CD4-positive, alpha-beta T cell treated with Interleukin-1 beta for 1 hour (primary cell): ENCODE measurements at regions not wholly inside any gene's neighbourhood (a gene's known extent, or its start where the extent isn't known, plus 50 kb on each side); places are given as distances from the start of the nearest gene placed in this dataset.
"Not testable (repeated sequence)": the region's sequence is repeated elsewhere in the genome, so short reads cannot be mapped to it uniquely, and the experiment has no call there.

Experiments used
- DNase-seq, 2 donors: peaks; one replicate each; pipeline ENCODE4 v3.0.0-alpha.2; 2020 to 2022

DNA sequence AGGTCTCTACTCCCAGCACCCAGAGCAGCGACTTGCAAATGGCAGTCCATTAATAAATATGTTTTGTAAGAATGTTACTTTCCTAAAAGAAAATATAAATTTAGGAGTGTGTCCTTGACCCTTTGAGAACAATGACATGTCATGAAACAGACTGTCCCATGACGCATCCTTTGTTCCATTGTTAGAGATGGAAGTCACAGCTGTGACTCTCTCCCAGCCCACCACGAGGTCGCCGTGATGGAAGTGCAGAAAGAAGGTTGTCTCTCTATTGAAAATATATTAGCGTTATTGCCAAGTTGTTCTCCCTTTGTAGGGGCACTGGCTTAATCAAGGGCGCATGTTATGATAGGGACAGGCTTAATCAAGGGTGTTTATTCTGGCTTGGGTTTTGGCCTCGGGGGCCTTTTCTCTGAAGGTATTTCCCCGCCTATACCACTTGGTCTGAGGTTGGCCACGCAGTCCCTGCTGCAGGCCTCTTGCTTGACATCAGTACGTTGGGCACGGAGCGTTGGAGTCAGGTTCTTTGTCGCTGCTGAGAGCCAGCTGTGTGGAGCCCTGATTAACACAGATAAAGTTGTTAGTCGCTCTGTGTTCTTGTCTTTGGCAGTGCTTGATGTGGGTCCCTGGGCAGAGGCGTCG is 126.7 kb upstream of the ZNF536 start:
- DNase-seq, result no peak

DNA sequence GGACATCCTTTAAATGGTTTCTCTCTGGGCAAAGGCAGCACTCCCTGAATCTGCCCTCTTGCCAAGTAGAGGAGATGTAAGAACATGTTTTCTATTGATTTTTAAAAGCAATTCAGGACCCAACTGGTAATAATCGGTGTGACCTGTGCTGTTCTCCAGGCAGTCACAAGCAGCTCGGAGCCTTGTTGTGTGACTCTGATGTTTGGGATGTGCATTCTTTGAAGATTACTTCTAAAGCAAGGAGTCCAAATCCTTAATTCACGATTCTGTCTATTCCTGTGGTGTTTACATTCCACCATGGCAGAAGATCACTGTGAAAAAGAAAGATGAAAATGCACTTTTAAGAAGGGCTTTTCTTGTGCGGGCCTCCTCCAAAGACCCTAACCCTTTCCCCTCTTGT is 122.3 kb upstream of the ZNF536 start:
- no peak for DNase-seq

DNA sequence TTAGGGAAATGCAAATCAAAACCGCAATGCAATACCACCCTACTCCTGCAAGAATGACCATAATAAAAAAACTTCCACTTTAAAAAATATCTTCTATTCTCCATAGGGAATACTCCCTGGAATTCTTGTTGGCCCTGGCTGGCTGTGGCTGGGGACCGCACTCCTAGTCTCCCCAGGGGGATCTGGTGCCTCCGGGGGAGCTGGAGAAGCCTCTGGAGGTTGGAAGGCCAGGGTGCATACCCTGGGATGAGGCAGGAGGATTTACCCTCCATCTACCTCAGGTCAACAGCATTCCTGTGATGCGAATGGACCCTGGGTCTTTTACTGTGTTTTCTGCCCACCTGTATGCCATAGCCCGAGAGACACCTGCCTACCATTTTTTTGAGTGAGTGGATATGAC is 120.0 kb upstream of the ZNF536 start:
- no peak for DNase-seq

DNA sequence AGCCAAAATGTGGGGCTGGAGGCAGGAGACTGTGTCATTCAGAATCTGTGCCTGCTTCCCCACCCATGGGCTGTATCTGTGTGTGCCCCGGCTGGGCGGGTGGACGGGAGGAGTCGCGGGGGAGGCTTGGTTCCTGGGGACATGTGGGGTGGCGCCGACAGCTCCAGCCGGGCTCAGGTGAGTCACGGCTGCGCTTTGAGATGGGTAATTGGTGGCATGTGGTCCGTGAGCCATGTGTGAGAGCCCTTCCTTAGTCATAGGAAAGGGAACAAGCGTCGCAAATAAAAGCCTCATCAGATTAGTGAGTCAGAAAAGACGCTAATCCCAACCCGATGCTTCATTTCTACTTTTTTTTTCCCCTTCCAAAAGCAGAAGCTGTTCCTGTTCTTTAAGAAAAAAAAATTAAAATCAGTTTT is 118.6 kb upstream of the ZNF536 start:
- no peak for DNase-seq

DNA sequence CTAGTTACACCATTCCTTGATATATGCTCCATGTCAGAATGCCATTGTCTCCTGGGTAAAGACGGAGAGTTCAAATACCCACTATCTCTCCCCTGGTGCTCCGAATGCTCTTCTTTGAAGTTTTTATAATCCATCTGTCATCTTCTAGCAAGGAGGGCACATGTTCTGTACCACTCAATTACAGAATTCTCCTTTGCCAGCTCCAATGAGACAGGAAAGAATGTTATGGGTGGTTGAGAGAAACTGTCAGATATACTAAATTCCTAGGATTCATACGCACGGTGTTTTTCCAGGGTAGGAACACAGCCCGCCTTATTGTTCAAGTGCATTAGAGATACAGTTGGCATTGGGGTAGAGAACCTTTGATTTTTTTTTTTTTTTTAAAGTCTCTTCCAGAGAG is 118.0 kb upstream of the ZNF536 start:
- DNase-seq, result no peak

DNA sequence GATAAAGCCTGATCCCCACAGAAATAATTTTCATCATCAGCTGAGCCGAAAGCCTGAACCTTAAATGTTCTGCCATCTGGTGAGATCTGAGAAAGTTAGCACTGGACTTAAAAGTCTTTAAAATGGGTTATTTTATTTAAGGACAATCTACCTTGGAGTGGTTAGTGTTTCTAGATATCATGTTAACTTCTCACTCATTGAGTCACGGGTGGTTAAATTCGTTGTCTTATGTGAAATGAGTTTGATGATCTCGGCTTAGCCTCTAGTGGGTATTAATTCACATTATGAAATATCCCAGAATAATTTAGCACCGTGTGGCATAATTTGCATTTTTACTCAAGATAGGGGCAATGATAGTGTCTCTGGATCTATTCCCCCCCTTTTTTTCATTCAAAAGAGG is 117.4 kb upstream of the ZNF536 start:
- DNase-seq, result no peak

DNA sequence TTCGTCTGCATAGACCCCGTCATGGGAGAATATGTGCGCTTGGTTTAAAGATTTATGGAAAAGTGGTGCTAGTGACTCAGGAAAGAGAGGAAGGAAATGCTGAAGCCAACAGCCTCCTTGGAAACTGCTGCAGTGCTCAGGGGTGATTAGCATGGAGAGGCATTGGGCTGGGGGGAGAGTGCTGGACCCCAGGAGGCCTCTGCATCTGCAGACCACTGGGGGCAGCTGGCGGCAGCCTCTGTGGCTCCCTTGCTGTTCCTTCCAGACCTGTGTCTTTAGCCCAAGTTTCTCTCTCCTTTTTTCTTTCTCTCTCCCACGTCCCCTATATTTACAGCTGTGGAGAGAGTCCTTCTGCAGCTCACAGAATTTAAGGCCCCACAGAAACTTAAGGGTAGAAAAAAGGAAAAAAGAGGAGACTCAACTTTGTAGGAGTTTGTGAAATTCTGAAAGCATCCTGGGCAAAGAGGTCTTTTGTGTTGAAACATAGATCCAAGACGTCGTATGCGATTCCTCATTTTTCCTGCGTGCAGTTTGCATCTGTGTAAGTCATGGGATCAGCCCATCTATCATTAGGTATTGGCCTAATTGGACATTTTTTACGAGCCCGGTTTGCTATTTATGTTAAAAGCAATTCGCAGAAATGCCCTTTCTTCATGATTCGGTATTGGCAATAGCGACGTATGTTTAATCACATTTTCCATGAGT is 116.2 kb upstream of the ZNF536 start:
- no peak for DNase-seq

DNA sequence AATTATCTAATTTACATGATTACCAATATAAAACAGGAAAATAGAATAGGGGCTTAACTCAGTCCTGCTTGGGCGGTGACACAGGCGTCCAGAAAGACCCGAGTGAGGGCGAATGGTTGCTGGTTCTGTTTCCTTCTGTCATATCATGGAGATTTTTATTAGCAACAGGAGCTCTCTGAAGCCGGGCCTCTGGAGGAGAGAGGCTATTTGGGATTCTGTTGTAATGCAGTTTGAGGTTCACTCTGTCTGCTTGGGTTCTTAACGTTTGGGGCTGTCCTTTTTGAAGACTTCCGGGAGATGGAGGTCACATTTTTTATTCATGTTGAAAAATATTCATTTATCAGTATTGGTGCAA is 115.7 kb upstream of the ZNF536 start:
- DNase-seq, result no peak

DNA sequence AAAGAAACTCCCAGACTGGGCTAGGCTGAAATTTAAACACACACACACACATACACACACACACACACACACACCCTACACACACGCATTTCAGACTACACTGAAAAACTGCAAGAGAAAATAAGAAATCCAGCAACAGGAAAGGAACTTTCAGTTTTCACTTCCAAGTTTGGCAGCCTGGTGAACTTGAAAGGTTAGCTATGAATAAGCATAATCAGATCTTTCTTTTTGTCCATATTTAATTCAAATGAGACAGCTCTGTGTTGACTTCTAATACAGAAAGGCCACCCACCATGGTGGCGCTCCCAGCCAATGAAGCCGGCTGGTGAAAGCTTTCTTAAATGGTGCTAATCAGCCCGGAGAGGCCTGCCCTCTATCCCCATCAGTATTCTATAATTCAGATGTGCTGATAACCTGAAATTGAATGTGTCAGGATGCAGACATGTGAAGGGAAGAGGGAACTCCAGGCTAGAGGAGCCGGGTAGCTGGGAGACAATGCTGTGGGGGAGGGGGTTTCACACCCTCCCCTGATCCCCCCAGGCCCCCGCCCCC is 108.3 kb upstream of the ZNF536 start:
- DNase-seq, result no peak

DNA sequence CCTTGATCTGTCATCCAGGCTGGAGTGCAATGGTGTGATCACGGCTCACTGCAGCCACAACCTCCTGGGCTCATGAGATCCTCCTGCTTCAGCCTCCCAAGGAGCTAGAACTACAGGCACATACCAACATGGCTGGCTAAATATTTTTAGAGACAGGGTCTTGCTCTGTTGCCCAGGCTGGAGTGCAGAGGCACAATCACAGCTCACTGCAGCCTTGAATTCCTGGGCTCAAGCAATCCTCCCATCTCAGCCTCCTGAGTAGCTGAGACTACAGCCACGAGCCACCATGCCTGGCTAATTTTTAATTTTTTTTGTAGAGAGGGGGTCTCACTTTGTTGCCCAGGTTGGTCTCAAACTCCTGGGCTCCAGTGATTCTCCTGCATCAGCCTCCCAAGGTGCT is 106.3 kb upstream of the ZNF536 start:
- not testable (repeated sequence) for DNase-seq

DNA sequence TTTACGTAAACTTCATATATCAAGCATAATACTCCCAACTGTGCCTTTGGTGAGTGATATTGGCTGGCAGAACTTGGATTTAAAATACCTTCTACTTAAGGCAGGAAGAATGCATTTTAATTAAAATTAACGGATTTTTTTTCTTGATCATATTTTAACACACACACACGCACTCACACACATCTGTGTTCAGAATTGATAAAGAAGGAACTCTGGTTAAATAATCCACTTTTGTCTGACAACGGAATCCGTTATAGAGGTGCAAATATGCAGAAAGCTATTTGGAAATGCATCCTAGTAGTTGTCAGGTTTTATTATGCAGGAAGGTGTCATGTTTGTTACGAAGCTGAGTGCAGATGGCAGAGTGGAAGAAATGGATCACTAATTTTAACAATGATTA is 105.5 kb upstream of the ZNF536 start:
- no peak for DNase-seq

DNA sequence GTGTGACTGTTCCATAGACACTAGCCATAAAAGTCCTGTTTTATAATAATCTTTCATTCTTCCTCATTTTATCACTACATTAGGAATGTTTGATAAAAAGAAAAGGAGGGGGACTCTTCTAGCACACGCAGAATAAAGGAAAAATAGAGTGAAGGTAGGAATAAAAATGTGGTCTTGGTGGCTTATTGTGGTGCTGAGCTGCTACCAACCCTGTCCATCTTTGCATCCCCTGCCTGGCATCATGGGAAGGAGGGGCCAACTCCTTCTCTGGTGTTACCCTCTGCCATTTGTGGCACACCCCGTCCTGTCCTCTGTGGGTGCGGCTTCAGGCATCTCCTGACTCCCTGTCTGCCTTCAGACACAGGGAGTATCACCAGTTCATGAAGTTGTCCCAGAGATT is 104.9 kb upstream of the ZNF536 start:
- DNase-seq, result no peak

DNA sequence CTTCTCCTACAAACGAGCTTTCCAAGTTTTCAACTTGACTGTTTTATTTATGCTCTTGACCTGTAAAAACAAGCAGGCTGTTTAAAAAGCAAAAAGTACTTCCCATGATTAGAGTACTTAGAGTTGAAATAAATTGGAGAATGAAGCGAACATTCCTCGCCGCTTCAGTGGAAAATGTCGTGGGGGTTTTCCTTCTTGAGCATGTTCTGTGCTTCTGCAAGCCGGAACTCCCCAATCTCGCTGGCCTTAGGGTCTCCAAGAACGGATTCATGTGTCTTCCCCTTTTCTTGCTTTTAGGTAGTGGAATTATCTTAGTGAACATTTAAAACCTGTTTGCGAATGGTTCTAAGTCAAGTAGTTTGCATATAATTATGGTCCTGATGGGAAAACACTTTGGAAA is 103.6 kb upstream of the ZNF536 start:
- no peak for DNase-seq

DNA sequence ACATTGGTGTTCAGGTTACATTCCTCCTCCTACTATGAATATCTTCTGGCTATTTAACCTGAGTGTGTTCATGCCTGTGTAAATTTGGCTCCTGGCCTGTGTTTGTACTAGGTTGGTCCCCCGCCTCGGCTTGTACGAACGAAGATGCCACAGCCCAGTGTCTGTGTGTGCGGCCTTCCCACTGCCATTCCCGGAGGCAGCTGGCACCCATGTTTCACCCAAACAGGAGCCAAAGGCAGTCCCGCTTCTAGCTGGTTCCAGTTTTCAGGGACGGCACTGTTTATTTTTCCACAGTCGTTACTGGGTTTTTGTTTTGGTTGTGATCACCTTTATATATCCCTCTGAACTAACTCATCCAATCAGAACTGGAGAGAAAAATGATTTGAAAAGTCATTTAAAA is 102.5 kb upstream of the ZNF536 start:
- DNase-seq, result no peak

DNA sequence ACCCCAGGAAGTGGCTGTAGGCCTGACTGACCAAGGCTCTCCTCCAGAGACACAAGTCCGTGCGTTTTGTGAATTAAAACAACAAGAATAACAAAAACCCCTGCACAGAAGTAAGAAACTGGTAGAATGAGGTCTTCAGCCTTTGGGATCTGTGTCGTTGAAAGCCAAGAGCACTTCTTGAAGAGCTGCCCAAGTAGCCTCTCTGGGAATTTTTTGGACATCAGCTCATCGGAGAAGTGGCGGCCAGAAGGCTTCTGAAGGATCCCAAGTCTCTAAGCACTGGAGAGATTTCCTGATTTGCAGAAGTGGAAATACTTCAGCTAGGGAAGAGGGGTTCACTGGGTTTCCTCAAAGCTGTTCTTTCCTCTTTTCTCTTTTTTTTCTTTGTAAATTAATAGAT is 100.4 kb upstream of the ZNF536 start:
- DNase-seq, result no peak

DNA sequence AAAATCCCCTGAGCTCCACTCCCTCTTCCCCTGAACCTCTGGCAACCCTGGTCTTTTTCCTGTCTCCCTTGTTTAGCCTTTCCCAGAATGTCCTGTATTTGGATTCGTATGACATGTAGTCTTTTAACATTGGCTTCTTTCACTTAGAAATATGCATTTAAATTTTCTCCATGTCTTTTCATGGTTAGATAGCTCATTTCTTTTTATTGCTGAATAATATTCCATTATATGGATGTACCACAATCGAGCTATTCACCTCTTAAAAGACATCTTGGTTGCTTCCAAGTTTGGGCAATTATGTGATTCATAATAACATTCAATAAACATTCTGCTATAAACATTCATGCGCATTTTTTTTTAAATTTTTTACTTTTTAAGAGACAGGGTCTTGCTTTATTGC is 99.6 kb upstream of the ZNF536 start:
- DNase-seq, result no peak

DNA sequence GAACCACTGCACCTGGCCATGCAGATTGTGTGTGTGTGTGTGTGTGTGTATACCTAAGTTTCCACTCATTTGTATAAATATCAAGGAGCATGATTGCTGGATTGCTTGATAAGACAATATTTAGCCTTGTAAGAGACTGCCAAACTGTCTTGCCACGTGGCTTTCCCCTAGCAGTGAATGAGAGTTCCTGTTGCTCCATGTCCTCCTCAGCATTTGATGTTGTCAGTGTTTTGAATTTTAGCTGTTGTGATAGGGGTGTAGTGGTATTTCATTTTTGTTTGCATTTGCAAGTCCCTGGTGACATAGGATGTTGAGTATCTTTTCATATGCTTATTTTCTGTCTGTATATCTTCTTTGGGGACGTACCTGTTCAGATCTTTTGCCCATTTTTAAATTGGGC is 99.0 kb upstream of the ZNF536 start:
- DNase-seq, result no peak

DNA sequence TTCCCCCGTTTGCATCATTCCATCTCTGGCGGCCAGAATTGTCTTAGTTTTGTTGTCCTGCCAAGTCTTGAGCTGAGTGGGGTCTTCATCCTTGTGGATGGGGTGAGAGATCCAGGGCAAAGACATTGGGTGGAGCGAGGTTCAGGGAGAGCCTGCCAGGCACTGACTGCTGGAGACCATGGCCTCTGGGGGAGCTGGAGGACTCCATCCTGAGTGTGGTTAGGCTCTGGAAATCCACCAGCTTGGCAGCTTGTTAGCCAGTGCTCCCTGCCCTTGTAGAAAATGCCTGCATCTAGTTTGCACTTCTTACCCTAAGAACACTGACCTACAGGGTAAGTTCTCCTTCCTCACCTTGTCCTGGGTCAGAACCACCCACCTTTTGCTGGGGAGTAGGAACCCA is 97.2 kb upstream of the ZNF536 start:
- DNase-seq, result no peak

DNA sequence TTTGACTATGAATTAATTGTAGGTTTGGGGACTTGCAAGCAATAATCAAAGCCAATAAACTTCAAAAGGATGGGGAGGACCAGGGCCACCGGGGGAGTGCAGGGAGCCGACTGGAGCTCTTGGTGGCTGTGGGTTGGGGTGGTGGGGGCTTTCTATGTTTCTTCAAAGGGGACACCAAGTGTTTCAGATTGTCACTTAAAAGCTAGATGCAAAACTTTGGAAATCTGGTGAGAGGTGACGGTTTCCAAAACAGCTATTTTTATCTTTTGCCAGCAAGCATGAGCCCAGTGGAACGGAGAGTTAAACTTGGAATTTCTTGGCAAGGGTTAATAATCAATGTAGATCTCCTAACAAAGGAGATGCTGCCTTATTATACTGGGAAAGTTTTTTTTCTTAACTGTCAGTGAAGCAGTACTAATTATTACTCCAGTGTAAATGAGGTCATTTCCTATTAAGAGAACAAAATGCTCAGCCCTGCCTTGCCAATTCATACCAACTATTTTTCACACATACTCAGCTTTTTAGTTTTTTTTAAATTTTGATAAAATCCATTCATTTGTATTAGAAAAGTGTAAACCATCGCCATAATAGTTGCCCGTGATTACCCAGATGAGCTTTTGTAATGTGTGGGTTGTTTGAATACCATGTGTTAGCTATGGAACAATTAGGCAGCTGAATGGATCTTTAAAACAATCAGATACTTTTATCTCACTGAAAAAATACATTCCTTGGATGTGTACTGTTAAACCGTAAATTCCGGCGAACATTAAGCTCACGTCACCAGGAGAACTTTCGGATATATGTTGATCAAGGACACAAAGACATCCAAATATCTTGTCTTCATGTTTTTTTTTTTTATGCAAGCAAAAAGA is 95.9 kb upstream of the ZNF536 start:
- DNase-seq, result no peak

DNA sequence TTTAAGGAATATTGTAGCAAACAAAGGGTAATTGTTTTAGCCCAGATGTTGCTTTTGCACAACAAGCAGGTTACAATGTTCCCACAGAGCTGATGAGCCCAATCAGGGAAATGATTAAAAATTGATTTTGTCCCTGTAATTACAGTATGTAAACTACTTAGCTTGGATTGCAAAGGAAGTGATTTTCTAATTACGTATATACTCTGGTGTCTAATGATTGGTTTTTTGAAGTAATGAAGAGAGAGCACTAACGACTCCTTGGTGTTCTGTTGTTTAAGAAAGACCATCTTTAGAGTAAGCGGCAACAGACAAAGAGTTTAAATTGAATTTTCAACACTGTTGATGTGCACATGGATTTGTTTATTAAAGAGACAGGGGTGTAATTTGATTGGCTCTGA is 95.3 kb upstream of the ZNF536 start:
- no peak for DNase-seq

DNA sequence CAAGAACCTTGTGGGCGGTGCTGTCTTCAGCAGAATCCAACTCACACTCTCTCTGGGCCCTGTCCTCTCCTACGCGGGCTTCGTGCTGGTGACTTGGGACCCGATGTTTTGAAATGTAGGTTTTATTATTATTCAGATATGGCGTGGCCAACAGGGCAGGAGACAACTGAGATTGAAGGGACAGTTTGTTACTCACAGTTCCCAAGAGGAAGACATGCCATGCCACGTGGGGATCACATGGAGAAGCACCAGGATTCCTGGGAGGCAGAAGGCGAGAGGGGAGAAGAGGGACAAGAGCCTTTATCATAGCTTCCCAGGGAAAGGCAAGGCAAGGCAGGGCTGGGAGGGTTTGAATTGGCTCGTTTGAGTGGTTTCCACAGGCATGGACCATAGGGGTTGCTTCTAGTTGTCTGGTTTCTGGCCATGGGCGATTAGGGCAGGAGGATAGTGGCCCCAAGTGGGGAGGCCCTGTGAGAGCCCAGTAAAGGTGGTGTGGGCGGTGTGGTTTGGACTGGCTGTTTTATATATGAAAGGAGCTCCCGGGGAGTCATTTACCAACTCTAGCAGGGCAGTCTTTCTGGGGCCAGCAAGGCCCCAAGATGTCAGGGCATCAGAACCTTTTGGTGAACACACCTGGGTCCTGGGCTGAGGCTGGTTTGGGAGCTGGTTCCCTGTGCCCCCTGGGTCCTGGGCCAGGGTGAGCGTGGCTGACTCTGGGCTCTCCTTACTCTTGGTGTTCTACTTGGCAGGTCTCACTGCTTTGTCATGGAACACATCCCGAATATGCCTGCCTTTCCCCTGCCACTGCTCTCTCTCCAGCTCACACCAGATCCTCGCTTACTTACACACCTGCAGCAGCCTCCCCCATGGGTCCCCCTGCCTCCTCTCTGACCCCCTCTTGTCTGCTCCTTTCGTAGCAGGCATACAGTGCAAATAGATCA is 94.0 kb upstream of the ZNF536 start:
- no peak for DNase-seq

DNA sequence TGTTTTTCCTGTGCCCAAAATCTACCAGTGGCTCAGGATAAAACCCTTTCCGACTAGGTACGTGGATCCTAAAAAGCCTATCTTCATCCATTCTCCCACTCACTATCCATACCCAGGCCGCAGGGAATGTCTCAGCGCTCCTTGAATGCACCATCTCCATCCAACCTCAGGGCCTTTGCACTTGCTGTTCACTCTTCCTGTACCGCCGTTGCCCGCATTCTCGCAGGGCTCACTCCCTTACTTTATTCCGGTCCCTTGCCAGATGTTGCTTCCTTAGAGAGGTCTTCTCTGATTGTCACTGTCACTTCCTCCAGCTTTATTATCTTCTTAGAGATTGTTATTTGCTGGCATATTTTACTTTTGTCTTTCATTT is 93.3 kb upstream of the ZNF536 start:
- DNase-seq, result no peak

DNA sequence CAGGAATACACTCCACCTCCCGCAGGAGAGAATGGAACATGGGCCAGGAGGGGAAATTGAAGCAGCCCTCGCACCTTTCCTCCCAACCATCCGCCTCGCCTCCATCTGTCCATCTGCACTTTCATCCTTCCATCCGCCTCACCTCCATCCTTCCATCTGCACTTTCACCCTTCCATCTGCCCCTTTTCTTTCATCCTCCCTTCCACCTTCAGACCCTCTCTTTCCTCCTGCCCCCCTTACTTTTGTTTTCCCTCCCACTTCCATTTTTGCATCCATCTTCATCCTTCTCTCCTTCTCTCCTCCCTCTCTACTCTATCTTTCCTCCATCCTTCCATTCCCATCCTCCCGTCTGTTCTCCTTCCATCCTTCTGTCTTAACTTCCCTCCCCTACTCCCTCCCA is 92.2 kb upstream of the ZNF536 start:
- DNase-seq, result no peak
